ENCODE measurements at regions not wholly inside any gene's neighbourhood (a gene's known extent, or its start where the extent isn't known, plus 50 kb on each side); places are given as distances from the start of the nearest gene placed in this dataset.

DNA sequence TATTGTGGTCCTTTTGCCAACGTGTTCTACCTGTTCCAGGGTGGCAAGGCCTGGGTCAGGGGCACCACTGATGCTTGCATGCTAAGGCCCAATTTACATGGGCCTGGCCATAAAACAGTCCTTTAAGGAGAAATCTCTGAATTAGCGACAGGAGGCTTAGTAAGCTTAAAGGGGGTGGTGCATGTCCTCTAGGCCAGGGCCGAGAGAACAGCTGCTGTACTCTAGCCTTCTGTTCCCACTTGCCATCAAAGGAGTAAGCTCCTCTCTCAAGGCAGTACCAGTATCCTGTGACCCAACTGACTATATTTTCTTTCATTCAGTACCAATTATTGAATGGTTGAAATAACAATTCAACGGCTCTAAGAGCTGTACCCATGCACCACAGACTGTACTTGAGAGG, 67.7 kb upstream of the ZDHHC17 start:
- Histone ChIP-seq H2AFZ (ENCODE audit: low read length) (no peak overlapping the region), H3K4me3 (ENCODE audit: insufficient read depth, low read length) (no peak overlapping the region), H3K79me2 (ENCODE audit: insufficient read depth, low read length) (no peaks in the 10 kb centered on the region), H3K27me3 (ENCODE audit: insufficient read depth, low read length) (no peaks in the 10 kb centered on the region), H3K9me3 (ENCODE audit: low read depth, low read length) (no peaks in the 10 kb centered on the region), H3K4me2 (ENCODE audit: insufficient read depth, low read length) (no peak overlapping the region), H3K36me3 (ENCODE audit: insufficient read depth, low read length) (no peaks in the 10 kb centered on the region), H3K27ac (ENCODE audit: low read depth, low read length) (no peak overlapping the region), H3K4me1 (ENCODE audit: insufficient read depth, low read length) (no peaks in the 10 kb centered on the region), H4K20me1 (ENCODE audit: insufficient read depth, low read length) (no peaks in the 10 kb centered on the region)
- no peak for DNase-seq (ENCODE audit: insufficient read length, low spot score, missing footprints)
- TF ChIP-seq, protein P1, sequence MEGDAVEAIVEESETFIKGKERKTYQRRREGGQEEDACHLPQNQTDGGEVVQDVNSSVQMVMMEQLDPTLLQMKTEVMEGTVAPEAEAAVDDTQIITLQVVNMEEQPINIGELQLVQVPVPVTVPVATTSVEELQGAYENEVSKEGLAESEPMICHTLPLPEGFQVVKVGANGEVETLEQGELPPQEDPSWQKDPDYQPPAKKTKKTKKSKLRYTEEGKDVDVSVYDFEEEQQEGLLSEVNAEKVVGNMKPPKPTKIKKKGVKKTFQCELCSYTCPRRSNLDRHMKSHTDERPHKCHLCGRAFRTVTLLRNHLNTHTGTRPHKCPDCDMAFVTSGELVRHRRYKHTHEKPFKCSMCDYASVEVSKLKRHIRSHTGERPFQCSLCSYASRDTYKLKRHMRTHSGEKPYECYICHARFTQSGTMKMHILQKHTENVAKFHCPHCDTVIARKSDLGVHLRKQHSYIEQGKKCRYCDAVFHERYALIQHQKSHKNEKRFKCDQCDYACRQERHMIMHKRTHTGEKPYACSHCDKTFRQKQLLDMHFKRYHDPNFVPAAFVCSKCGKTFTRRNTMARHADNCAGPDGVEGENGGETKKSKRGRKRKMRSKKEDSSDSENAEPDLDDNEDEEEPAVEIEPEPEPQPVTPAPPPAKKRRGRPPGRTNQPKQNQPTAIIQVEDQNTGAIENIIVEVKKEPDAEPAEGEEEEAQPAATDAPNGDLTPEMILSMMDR (IDR thresholded peaks at IDR 0.05; ENCODE audit: extremely low read depth, low read depth, low read length): no peak

DNA sequence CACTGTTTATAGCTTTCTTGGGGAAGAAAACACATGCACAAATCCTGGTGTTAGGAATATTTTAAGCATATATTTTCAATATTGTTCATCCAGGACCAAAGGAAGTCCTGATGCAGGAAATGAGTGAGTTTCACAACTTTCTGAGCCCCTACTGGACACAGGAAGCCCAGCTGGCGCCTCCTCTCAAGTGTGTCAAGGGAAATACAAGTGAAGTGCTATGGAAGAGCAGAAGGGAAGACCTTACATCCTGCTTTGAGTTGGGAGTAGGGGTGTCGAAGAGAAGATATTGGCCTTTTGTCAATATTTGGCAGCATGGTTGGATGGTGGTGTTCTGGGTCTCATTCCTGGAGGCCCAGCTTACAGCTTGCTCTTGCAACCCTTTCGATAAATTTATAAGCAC, 66.1 kb upstream of the ZDHHC17 start:
- Histone ChIP-seq H2AFZ (ENCODE audit: low read length) (no peak overlapping the region), H3K27ac (ENCODE audit: low read depth, low read length) (no peak overlapping the region), H3K9me3 (ENCODE audit: low read depth, low read length) (no peaks in the 10 kb centered on the region), H4K20me1 (ENCODE audit: insufficient read depth, low read length) (no peaks in the 10 kb centered on the region), H3K4me3 (ENCODE audit: insufficient read depth, low read length) (no peak overlapping the region), H3K4me1 (ENCODE audit: insufficient read depth, low read length) (no peaks in the 10 kb centered on the region), H3K27me3 (ENCODE audit: insufficient read depth, low read length) (no peaks in the 10 kb centered on the region), H3K79me2 (ENCODE audit: insufficient read depth, low read length) (no peaks in the 10 kb centered on the region), H3K4me2 (ENCODE audit: insufficient read depth, low read length) (no peak overlapping the region), H3K36me3 (ENCODE audit: insufficient read depth, low read length) (no peaks in the 10 kb centered on the region)
- no peak for DNase-seq (ENCODE audit: insufficient read length, low spot score, missing footprints)
- TF ChIP-seq, protein P1 (IDR thresholded peaks at IDR 0.05; ENCODE audit: extremely low read depth, low read depth, low read length): no peak

DNA sequence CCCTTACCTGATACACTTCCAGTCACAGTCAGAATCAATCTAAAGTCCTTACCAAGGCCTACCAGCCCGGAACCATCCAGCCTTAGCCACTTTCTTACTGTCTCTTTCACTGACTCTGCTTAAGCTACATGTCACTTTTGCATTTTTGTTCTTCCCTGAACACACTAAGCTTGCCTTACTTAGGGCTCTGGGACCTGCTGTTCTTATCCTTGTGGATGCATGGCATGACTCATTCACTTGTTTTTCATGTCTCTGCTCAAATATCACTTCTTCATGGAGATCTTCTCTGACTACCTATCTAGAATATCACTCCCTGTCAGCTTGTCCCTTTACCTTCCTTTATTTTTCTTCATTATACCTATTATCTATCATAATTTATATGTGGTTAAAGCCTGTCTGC, 65.6 kb upstream of the ZDHHC17 start:
- Histone ChIP-seq H3K36me3 (ENCODE audit: insufficient read depth, low read length) (no peaks in the 10 kb centered on the region), H3K27ac (ENCODE audit: low read depth, low read length) (no peak overlapping the region), H3K4me2 (ENCODE audit: insufficient read depth, low read length) (no peak overlapping the region), H4K20me1 (ENCODE audit: insufficient read depth, low read length) (no peaks in the 10 kb centered on the region), H3K79me2 (ENCODE audit: insufficient read depth, low read length) (no peaks in the 10 kb centered on the region), H3K4me3 (ENCODE audit: insufficient read depth, low read length) (no peak overlapping the region), H2AFZ (ENCODE audit: low read length) (no peak overlapping the region), H3K4me1 (ENCODE audit: insufficient read depth, low read length) (no peaks in the 10 kb centered on the region), H3K9me3 (ENCODE audit: low read depth, low read length) (no peaks in the 10 kb centered on the region), H3K27me3 (ENCODE audit: insufficient read depth, low read length) (no peaks in the 10 kb centered on the region)
- DNase-seq (ENCODE audit: insufficient read length, low spot score, missing footprints): no peak
- TF ChIP-seq, protein P1 (IDR thresholded peaks at IDR 0.05; ENCODE audit: extremely low read depth, low read depth, low read length): no peak

DNA sequence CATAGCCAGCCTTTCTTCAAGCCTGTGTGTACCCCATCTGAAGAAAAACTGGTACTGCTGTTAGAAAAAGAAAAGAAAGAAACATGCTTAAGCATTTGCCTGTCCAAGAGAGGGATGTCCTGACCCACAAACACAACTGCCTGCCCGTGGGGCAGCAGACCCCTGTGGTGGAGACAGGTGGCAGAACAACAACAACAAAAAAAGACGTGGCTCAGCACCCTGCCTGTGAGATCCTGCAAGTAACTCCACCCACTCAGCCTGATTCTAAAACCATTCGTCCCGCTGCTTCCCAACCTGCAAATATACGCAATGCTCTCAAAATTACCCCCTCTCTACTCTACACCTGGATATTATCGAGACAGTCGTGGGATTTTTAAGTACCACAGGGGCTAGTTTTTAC, 64.9 kb upstream of the ZDHHC17 start:
- H2AFZ ChIP-seq (ENCODE audit: low read length): no peak overlapping the region
- H3K4me2 ChIP-seq (ENCODE audit: insufficient read depth, low read length): no peak overlapping the region
- no peak for DNase-seq (ENCODE audit: insufficient read length, low spot score, missing footprints)
- H4K20me1 ChIP-seq (ENCODE audit: insufficient read depth, low read length): no peaks in the 10 kb centered on the region
- H3K27ac ChIP-seq (ENCODE audit: low read depth, low read length): no peak overlapping the region
- no peaks in the 10 kb centered on the region for H3K27me3 ChIP-seq (ENCODE audit: insufficient read depth, low read length)
- H3K4me1 ChIP-seq (ENCODE audit: insufficient read depth, low read length): no peaks in the 10 kb centered on the region
- no peaks in the 10 kb centered on the region for H3K9me3 ChIP-seq (ENCODE audit: low read depth, low read length)
- TF ChIP-seq, protein P1 (IDR thresholded peaks at IDR 0.05; ENCODE audit: extremely low read depth, low read depth, low read length): no peak
- no peaks in the 10 kb centered on the region for H3K79me2 ChIP-seq (ENCODE audit: insufficient read depth, low read length)
- H3K36me3 ChIP-seq (ENCODE audit: insufficient read depth, low read length): no peaks in the 10 kb centered on the region
- H3K4me3 ChIP-seq (ENCODE audit: insufficient read depth, low read length): no peak overlapping the region
